Esophagus (tissue), 2 donors: ENCODE measurements at regions not wholly inside any gene's neighbourhood (a gene's known extent, or its start where the extent isn't known, plus 50 kb on each side); places are given as distances from the start of the nearest gene placed in this dataset.

Experiments
- H3K27ac ChIP-seq, 2 donors: one replicate each; pipeline ENCODE4 v1.5.1; 2013; ENCODE audit warnings: low read depth in 2 of 2, mild to moderate bottlenecking in 2 of 2, inconsistent platforms in 1 of 2, low read length in 1 of 2, moderate library complexity in 1 of 2
- H3K27me3 ChIP-seq, 2 donors: one replicate each; pipeline ENCODE4 v1.6.1; 2013; ENCODE audit warnings: low read length in 2 of 2, control low read depth in 1 of 2, mild to moderate bottlenecking in 1 of 2; ENCODE audit not compliant: insufficient read depth in 2 of 2, control insufficient read depth in 1 of 2
- H3K36me3 ChIP-seq, 2 donors: one replicate each; pipeline ENCODE4 v1.6.1; 2013; ENCODE audit warnings: low read length in 1 of 2; ENCODE audit not compliant: control insufficient read depth in 2 of 2, insufficient read depth in 2 of 2
- H3K4me1 ChIP-seq, 2 donors: one replicate each; pipeline ENCODE4 v1.6.1; 2013; ENCODE audit warnings: low read length in 1 of 2; ENCODE audit not compliant: control insufficient read depth in 2 of 2, insufficient read depth in 2 of 2
- H3K4me3 ChIP-seq, 2 donors: one replicate each; pipeline ENCODE4 v1.5.1; 2013; ENCODE audit warnings: low read length in 2 of 2, mild to moderate bottlenecking in 2 of 2, low read depth in 1 of 2, moderate library complexity in 1 of 2
- H3K9me3 ChIP-seq, 2 donors: one replicate each; pipeline ENCODE4 v1.6.1; 2013; ENCODE audit warnings: mild to moderate bottlenecking in 2 of 2, low read depth in 1 of 2, low read length in 1 of 2, moderate library complexity in 1 of 2; ENCODE audit not compliant: control insufficient read depth in 2 of 2, insufficient read depth in 1 of 2
- WGBS, 2 donors: extraction: QIAGEN DNeasy Blood & Tissue Kit; methylation state at CpG; one replicate each; pipeline ENCODE4 v1.1.7; 2013; 5-methylcytosine and 5-hydroxymethylcytosine counted together
- donor health status: healthy with polysubstance abuse.
- donor health status: Bipolar disorder and iron deficiency.

GRCh38 chr5:72035831-72036230 is 71.4 kb upstream of the MAP1B start:
- Histone ChIP-seq H3K4me1 (no peaks in the 10 kb centered on the region), H3K9me3 (no peaks in the 10 kb centered on the region), H3K36me3 (no peaks in the 10 kb centered on the region), H3K27ac (no peak overlapping the region), H3K27me3 (no peaks in the 10 kb centered on the region), H3K4me3 (no peak overlapping the region)
- 78% methylated on average over 3 of the region's 3 CpGs for WGBS, 2 donors

DNA sequence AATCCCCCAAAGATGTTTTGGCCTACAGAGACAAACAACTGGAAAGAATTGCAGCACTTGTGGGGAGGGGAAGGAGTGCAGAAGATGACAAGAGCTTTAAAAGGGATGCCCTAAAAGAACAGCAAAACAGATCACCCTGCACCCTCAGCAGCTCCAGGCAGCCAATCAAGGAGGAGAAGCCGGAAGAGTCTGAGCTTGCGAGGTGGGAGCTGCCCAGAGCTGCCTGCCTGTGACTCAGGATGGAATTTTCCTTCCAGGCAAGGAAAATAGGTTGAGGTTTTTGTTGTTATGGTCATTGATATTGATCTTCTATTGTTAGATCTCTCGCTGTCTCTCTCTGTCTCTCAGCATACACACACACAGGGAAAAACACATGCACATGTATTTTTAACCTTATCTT is 70.3 kb upstream of the MAP1B start:
- WGBS, 2 donors: 33% methylated on average over 3 of the region's 3 CpGs
- no peaks in the 10 kb centered on the region for H3K9me3 ChIP-seq
- H3K27me3 ChIP-seq: no peaks in the 10 kb centered on the region
- H3K4me1 ChIP-seq: no peaks in the 10 kb centered on the region
- H3K36me3 ChIP-seq: no peaks in the 10 kb centered on the region
- H3K4me3 ChIP-seq: no peak overlapping the region
- H3K27ac ChIP-seq: no peak overlapping the region

DNA sequence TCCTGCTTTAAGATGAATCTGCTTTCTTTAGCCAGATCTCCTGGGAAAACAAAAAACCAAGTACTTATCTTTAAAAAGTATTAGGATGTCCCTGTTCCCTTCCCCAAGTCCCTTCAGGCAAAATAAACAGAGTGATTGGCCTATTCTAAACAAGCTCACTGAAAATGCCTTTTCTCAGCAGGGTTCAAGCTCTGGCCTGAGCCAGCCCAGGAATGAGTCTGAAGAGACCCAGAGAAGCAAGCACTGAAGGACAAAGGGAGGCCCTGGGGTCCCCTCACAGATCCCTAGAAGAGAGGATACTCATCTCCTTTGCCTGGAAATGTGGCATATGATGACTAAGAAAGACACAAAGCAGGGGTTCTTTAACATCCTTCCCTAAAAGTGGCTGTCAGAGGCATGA is 66.8 kb upstream of the MAP1B start:
- no peaks in the 10 kb centered on the region for H3K9me3 ChIP-seq
- H3K4me1 ChIP-seq: no peaks in the 10 kb centered on the region
- no peaks in the 10 kb centered on the region for H3K27me3 ChIP-seq
- H3K4me3 ChIP-seq: no peak overlapping the region
- H3K27ac ChIP-seq: no peak overlapping the region
- H3K36me3 ChIP-seq: no peaks in the 10 kb centered on the region

DNA sequence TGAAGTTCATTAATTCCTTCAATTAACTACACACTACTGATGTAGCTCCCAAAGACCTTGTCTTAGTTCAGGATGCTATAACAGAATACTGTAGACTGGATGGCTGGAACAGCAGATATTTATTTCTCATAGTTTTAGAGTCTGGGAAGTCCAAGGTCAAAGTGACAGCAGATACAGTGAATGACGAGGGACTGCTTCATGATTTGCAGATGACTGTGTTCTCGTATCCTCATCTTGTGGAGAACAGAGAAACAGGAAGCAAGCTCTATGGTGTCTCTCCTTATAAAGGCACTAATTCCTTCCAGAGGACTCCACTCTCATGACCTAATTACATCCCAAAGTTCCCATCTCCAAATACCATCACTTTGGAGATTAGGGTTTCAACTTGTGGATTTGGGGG is 65.6 kb upstream of the MAP1B start:
- 53 to 74% methylated on average over 2 of the region's 2 CpGs for WGBS, 2 donors
- Histone ChIP-seq H3K4me3 (no peak overlapping the region), H3K27me3 (no peaks in the 10 kb centered on the region), H3K36me3 (no peaks in the 10 kb centered on the region), H3K9me3 (no peaks in the 10 kb centered on the region), H3K4me1 (no peaks in the 10 kb centered on the region), H3K27ac (no peak overlapping the region)

DNA sequence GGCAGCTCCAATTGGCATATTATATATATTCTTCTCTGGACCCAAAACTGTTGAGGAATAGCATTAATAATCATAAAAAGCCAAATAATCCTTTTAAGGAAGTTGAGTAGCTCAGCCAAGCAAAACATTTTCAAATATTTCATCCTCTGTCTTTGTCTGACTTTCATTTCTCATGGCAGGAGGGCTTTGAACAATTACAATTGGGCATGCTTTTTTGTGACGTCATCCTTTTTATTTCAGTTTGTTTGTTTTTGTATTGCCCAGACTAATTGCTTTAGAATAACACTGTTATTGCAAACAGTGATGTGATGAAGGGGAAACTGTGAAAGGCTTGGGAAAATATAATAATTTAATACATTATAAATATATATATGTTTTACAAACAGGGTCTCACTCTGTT is 65.2 kb upstream of the MAP1B start:
- no peak overlapping the region for H3K27ac ChIP-seq
- H3K27me3 ChIP-seq: no peaks in the 10 kb centered on the region
- no peak overlapping the region for H3K4me3 ChIP-seq
- WGBS, 2 donors: 50 to 52% methylated on average over 1 of the region's 1 CpG
- H3K4me1 ChIP-seq: no peaks in the 10 kb centered on the region
- H3K36me3 ChIP-seq: no peaks in the 10 kb centered on the region
- no peaks in the 10 kb centered on the region for H3K9me3 ChIP-seq

- 19 to 25% methylated on average over 1 of the region's 1 CpG for WGBS, 2 donors
- no peaks in the 10 kb centered on the region for H3K4me1 ChIP-seq
- no peak overlapping the region for H3K27ac ChIP-seq
- H3K9me3 ChIP-seq: no peaks in the 10 kb centered on the region
- no peak overlapping the region for H3K4me3 ChIP-seq
- no peaks in the 10 kb centered on the region for H3K36me3 ChIP-seq
- no peaks in the 10 kb centered on the region for H3K27me3 ChIP-seq
Measured at GRCh38 chr5:72045692-72046091, 61.6 kb upstream of the MAP1B start.

- Histone ChIP-seq H3K4me3 (no peak overlapping the region), H3K9me3 (no peaks in the 10 kb centered on the region), H3K36me3 (no peaks in the 10 kb centered on the region), H3K27ac (no peak overlapping the region), H3K4me1 (no peaks in the 10 kb centered on the region), H3K27me3 (no peaks in the 10 kb centered on the region)
- 67 to 79% methylated on average over 1 of the region's 1 CpG for WGBS, 2 donors
Measured at GRCh38 chr5:72046106-72046505, 61.2 kb upstream of the MAP1B start.

- no peaks in the 10 kb centered on the region for H3K36me3 ChIP-seq
- 41 to 46% methylated on average over 1 of the region's 1 CpG for WGBS, 2 donors
- no peaks in the 10 kb centered on the region for H3K27me3 ChIP-seq
- peaks cover 0 to 2% of the 10 kb centered on the region in 2 donors for H3K4me1 ChIP-seq
- H3K4me3 ChIP-seq: no peak overlapping the region
- H3K27ac ChIP-seq: no peak overlapping the region
- no peaks in the 10 kb centered on the region for H3K9me3 ChIP-seq
Measured at GRCh38 chr5:72055636-72056035, 51.6 kb upstream of the MAP1B start.
